WTC11 (cell line): ENCODE measurements at regions not wholly inside any gene's neighbourhood (a gene's known extent, or its start where the extent isn't known, plus 50 kb on each side); places are given as distances from the start of the nearest gene placed in this dataset.

Experiments used
- ATF1 ChIP-seq: sonication (generic); formaldehyde crosslinking; IDR thresholded peaks from 2 replicates; pipeline ENCODE4 v1.8.1; 2023; ENCODE audit warnings: mild to moderate bottlenecking, moderate library complexity, missing genetic modification reagents
- ESRRA ChIP-seq: sonication (generic); formaldehyde crosslinking; IDR thresholded peaks from 2 replicates; pipeline ENCODE4 v1.8.1; 2022; ENCODE audit warnings: mild to moderate bottlenecking, missing genetic modification reagents, borderline replicate concordance
- HMGA2 ChIP-seq: fragments of 250-450 bp; sonication (Bioruptor Pico); IDR thresholded peaks from 2 replicates; pipeline ENCODE4 v1.4.0; 2021; ENCODE audit warnings: mild to moderate bottlenecking, moderate library complexity
- SP1 ChIP-seq: sonication (generic); formaldehyde crosslinking; conservative IDR thresholded peaks from 2 replicates; pipeline ENCODE4 v1.8.1; 2022; ENCODE audit warnings: missing genetic modification reagents
- TF ChIP-seq, protein P1 (sequence below): sonication (generic); formaldehyde crosslinking; IDR thresholded peaks from 2 replicates; pipeline ENCODE4 v1.8.1; 2023; ENCODE audit warnings: mild to moderate bottlenecking, missing genetic modification reagents, borderline replicate concordance
- TF ChIP-seq, protein P2 (sequence below): fragments of 200-600 bp; IDR thresholded peaks from 2 replicates; pipeline ENCODE4 v1.8.0; 2022; ENCODE audit warnings: antibody characterized with exemption
- TF ChIP-seq, protein P3 (sequence below): sonication (generic); formaldehyde crosslinking; IDR thresholded peaks from 2 replicates; pipeline ENCODE4 v1.8.1; 2023; ENCODE audit warnings: mild to moderate bottlenecking, missing genetic modification reagents, moderate library complexity
- TF ChIP-seq, protein P4 (sequence below): sonication (generic); formaldehyde crosslinking; conservative IDR thresholded peaks from 2 replicates; pipeline ENCODE4 v1.8.1; 2023; ENCODE audit warnings: mild to moderate bottlenecking, low read depth, missing genetic modification reagents, moderate library complexity
- TF ChIP-seq, protein P5 (sequence below): fragments of 250-450 bp; sonication (Bioruptor Pico); IDR thresholded peaks from 2 replicates; pipeline ENCODE4 v1.9.0; 2021; ENCODE audit warnings: mild to moderate bottlenecking, borderline replicate concordance

DNA sequence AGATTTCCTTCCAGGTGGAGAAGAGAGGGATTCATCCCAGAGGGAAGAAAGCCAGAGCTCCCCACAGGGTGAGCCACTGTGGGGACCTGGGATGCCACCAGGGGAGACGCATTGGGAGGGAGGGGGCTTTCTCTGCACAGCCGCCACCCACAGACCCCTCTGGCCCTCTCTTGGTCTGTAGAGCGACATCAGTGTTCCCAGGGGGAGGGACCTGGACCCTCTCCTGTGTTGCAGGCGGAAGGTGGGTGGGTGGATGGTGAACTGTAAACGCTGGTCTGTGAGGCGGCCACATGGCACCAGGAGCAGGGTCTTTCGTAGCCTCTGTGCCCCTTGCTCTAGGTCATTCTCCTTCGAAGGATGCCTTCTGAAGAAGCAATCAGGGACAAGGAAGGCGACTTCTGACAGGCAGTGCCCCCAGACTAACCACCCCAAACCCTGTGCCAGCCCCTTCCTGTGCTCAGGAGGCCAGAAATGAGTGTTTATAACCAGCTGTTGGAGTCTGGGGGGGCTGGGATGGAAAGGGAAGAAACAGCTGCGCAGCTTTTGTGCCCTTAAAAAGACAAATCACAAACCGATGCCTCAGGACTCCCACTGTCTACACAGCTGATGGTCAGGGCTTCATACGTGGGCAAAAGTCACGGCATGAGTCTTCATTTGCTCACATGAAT lies 121.4 kb upstream of the ZBTB40 start:
- no peak for TF ChIP-seq ATF1 (CRISPR knock-in tag)
- TF ChIP-seq, protein P1, sequence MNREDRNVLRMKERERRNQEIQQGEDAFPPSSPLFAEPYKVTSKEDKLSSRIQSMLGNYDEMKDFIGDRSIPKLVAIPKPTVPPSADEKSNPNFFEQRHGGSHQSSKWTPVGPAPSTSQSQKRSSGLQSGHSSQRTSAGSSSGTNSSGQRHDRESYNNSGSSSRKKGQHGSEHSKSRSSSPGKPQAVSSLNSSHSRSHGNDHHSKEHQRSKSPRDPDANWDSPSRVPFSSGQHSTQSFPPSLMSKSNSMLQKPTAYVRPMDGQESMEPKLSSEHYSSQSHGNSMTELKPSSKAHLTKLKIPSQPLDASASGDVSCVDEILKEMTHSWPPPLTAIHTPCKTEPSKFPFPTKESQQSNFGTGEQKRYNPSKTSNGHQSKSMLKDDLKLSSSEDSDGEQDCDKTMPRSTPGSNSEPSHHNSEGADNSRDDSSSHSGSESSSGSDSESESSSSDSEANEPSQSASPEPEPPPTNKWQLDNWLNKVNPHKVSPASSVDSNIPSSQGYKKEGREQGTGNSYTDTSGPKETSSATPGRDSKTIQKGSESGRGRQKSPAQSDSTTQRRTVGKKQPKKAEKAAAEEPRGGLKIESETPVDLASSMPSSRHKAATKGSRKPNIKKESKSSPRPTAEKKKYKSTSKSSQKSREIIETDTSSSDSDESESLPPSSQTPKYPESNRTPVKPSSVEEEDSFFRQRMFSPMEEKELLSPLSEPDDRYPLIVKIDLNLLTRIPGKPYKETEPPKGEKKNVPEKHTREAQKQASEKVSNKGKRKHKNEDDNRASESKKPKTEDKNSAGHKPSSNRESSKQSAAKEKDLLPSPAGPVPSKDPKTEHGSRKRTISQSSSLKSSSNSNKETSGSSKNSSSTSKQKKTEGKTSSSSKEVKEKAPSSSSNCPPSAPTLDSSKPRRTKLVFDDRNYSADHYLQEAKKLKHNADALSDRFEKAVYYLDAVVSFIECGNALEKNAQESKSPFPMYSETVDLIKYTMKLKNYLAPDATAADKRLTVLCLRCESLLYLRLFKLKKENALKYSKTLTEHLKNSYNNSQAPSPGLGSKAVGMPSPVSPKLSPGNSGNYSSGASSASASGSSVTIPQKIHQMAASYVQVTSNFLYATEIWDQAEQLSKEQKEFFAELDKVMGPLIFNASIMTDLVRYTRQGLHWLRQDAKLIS = no peak
- TF ChIP-seq, protein P2, sequence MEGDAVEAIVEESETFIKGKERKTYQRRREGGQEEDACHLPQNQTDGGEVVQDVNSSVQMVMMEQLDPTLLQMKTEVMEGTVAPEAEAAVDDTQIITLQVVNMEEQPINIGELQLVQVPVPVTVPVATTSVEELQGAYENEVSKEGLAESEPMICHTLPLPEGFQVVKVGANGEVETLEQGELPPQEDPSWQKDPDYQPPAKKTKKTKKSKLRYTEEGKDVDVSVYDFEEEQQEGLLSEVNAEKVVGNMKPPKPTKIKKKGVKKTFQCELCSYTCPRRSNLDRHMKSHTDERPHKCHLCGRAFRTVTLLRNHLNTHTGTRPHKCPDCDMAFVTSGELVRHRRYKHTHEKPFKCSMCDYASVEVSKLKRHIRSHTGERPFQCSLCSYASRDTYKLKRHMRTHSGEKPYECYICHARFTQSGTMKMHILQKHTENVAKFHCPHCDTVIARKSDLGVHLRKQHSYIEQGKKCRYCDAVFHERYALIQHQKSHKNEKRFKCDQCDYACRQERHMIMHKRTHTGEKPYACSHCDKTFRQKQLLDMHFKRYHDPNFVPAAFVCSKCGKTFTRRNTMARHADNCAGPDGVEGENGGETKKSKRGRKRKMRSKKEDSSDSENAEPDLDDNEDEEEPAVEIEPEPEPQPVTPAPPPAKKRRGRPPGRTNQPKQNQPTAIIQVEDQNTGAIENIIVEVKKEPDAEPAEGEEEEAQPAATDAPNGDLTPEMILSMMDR = no peak
- TF ChIP-seq, protein P3, sequence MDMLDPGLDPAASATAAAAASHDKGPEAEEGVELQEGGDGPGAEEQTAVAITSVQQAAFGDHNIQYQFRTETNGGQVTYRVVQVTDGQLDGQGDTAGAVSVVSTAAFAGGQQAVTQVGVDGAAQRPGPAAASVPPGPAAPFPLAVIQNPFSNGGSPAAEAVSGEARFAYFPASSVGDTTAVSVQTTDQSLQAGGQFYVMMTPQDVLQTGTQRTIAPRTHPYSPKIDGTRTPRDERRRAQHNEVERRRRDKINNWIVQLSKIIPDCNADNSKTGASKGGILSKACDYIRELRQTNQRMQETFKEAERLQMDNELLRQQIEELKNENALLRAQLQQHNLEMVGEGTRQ (CRISPR knock-in tag) = no peak
- TF ChIP-seq ESRRA (CRISPR knock-in tag) = no peak
- TF ChIP-seq HMGA2 = no peak
- TF ChIP-seq, protein P4, sequence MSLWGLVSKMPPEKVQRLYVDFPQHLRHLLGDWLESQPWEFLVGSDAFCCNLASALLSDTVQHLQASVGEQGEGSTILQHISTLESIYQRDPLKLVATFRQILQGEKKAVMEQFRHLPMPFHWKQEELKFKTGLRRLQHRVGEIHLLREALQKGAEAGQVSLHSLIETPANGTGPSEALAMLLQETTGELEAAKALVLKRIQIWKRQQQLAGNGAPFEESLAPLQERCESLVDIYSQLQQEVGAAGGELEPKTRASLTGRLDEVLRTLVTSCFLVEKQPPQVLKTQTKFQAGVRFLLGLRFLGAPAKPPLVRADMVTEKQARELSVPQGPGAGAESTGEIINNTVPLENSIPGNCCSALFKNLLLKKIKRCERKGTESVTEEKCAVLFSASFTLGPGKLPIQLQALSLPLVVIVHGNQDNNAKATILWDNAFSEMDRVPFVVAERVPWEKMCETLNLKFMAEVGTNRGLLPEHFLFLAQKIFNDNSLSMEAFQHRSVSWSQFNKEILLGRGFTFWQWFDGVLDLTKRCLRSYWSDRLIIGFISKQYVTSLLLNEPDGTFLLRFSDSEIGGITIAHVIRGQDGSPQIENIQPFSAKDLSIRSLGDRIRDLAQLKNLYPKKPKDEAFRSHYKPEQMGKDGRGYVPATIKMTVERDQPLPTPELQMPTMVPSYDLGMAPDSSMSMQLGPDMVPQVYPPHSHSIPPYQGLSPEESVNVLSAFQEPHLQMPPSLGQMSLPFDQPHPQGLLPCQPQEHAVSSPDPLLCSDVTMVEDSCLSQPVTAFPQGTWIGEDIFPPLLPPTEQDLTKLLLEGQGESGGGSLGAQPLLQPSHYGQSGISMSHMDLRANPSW (CRISPR knock-in tag) = no peak
- TF ChIP-seq, protein P5, sequence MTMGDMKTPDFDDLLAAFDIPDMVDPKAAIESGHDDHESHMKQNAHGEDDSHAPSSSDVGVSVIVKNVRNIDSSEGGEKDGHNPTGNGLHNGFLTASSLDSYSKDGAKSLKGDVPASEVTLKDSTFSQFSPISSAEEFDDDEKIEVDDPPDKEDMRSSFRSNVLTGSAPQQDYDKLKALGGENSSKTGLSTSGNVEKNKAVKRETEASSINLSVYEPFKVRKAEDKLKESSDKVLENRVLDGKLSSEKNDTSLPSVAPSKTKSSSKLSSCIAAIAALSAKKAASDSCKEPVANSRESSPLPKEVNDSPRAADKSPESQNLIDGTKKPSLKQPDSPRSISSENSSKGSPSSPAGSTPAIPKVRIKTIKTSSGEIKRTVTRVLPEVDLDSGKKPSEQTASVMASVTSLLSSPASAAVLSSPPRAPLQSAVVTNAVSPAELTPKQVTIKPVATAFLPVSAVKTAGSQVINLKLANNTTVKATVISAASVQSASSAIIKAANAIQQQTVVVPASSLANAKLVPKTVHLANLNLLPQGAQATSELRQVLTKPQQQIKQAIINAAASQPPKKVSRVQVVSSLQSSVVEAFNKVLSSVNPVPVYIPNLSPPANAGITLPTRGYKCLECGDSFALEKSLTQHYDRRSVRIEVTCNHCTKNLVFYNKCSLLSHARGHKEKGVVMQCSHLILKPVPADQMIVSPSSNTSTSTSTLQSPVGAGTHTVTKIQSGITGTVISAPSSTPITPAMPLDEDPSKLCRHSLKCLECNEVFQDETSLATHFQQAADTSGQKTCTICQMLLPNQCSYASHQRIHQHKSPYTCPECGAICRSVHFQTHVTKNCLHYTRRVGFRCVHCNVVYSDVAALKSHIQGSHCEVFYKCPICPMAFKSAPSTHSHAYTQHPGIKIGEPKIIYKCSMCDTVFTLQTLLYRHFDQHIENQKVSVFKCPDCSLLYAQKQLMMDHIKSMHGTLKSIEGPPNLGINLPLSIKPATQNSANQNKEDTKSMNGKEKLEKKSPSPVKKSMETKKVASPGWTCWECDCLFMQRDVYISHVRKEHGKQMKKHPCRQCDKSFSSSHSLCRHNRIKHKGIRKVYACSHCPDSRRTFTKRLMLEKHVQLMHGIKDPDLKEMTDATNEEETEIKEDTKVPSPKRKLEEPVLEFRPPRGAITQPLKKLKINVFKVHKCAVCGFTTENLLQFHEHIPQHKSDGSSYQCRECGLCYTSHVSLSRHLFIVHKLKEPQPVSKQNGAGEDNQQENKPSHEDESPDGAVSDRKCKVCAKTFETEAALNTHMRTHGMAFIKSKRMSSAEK (CRISPR knock-in tag) = no peak
- TF ChIP-seq SP1 (CRISPR knock-in tag) = no peak
